Type B pancreatic cell (in vitro differentiated cells): ENCODE measurements at regions not wholly inside any gene's neighbourhood (a gene's known extent, or its start where the extent isn't known, plus 50 kb on each side); places are given as distances from the start of the nearest gene placed in this dataset.
"Not testable (repeated sequence)": the region's sequence is repeated elsewhere in the genome, so short reads cannot be mapped to it uniquely, and the experiment has no call there.

Source experiments
- DNase-seq: peaks from one replicate; pipeline ENCODE4 v3.0.0; 2021; ENCODE audit warnings: mixed read lengths; ENCODE audit not compliant: unreplicated experiment; ENCODE audit errors: extremely low spot score
- H3K27ac Mint-ChIP-seq: 2 replicates; pipeline ENCODE4 v1.8.0; 2021; ENCODE audit warnings: mild to moderate bottlenecking, mixed read lengths
- H3K27me3 Mint-ChIP-seq: 2 replicates; pipeline ENCODE4 v1.8.0; 2021; ENCODE audit warnings: mixed read lengths
- H3K36me3 Mint-ChIP-seq: 2 replicates; pipeline ENCODE4 v1.8.0; 2021; ENCODE audit warnings: mixed read lengths
- H3K4me1 Mint-ChIP-seq: one replicate; pipeline ENCODE4 v1.8.0; 2021; ENCODE audit warnings: mixed read lengths; ENCODE audit not compliant: unreplicated experiment
- H3K4me3 Mint-ChIP-seq: 2 replicates; pipeline ENCODE4 v1.8.0; 2021; ENCODE audit warnings: mild to moderate bottlenecking, mixed read lengths
- H3K9me3 Mint-ChIP-seq: 2 replicates; pipeline ENCODE4 v1.8.0; 2021; ENCODE audit warnings: mixed read lengths
- CTCF ChIP-seq: fragments of 200-600 bp; sonication (generic); conservative IDR thresholded peaks from 2 replicates; pipeline ENCODE4 v1.5.0; 2021; ENCODE audit warnings: antibody characterized with exemption, mild to moderate bottlenecking

GRCh38 chr7:142450695-142451094 is 192.8 kb upstream of the PRSS58 start:
- no peak for TF ChIP-seq CTCF
- H3K9me3 Mint-ChIP-seq = peaks cover 8% of the 10 kb centered on the region
- no peaks in the 10 kb centered on the region for H3K4me1 Mint-ChIP-seq
- H3K4me3 Mint-ChIP-seq = no peak overlapping the region
- no peaks in the 10 kb centered on the region for H3K36me3 Mint-ChIP-seq
- no peak for DNase-seq
- peaks cover 7% of the 10 kb centered on the region for H3K27me3 Mint-ChIP-seq
- no peak overlapping the region for H3K27ac Mint-ChIP-seq

GRCh38 chr7:142450206-142450605 is 192.3 kb upstream of the PRSS58 start:
- Mint-ChIP-seq H3K4me1 (no peaks in the 10 kb centered on the region), H3K27ac (peak overlapping the region; percentile 27), H3K27me3 (peaks cover 7% of the 10 kb centered on the region), H3K36me3 (no peaks in the 10 kb centered on the region), H3K4me3 (no peak overlapping the region), H3K9me3 (peaks cover 8% of the 10 kb centered on the region)
- TF ChIP-seq CTCF = no peak
- no peak for DNase-seq

DNA sequence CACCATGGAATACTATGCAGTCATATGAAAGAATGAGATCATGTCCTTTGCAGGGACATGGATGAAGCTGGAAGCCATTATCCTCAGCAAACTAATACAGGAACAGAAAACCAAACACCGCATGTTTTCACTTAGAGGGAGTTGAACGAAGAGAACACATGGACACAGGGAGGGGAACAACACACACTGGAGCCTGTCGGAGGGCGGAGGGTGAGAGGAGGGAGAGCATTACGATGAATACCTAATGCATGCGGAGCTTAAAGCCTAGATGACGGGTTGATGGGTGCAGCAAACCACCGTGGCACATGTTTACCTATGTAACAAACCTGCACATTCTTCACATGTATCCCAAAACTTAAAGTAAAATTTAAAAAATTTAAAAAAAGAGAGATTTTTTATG is 191.0 kb upstream of the PRSS58 start:
- not testable (repeated sequence) for DNase-seq, H3K4me3 Mint-ChIP-seq, H3K4me1 Mint-ChIP-seq, H3K27me3 Mint-ChIP-seq, H3K36me3 Mint-ChIP-seq, H3K27ac Mint-ChIP-seq, H3K9me3 Mint-ChIP-seq

DNA sequence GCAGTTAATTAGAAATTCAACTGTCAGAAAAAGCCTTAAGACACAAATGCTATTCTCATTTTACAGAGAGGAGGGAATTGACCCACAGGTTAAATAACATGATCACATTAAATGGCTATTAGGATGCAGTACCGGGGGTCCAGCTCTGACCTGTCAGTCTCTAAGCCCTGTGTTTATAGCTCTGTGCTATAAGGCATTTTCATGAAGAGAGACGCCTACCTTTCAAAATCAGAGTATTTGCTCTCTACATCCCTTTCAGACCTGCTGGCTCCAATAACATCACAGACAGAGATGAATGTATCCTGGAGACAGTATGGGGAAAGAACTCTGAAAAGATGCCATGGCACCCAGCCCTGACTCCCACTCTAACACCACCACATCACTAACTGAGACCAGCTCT is 189.9 kb upstream of the PRSS58 start:
- H3K36me3 Mint-ChIP-seq = no peaks in the 10 kb centered on the region
- H3K27ac Mint-ChIP-seq = no peak overlapping the region
- DNase-seq = no peak
- no peak overlapping the region for H3K4me3 Mint-ChIP-seq
- no peak for TF ChIP-seq CTCF
- H3K27me3 Mint-ChIP-seq = peaks cover 7% of the 10 kb centered on the region
- H3K4me1 Mint-ChIP-seq = no peaks in the 10 kb centered on the region
- peaks cover 8% of the 10 kb centered on the region for H3K9me3 Mint-ChIP-seq

DNA sequence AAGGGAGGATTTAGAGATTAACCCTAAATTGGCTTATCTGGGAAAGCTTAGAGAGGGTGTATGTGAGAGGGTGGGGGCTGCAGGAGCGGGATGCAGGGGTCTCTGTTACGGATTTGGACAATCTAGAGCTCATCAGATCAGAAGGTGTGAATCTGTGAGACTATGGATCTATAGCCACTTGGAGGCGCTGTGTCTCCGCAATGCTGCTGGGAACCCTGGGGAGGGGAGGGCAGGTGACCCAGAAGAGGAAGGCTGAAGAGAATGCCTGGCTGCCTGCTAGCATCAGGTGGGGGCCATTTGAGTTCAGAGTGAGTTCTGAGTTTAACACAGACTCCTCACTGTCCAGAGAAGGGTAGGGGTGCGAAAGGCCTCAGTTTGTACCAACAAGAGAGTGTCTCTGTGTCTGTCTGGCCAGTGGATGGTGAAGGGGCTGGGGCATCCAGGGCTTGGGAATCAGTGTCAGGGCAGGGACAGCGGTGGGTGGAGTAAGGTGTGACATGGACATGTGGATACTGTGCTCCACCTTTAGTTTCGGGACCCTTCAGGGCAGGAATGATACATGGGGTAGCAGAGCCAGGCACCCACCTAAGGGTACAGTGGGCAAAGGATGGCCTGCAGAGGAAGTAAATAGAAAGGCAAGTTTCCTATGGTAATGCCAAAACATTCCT is 187.3 kb upstream of the PRSS58 start:
- peaks cover 5% of the 10 kb centered on the region for H3K27me3 Mint-ChIP-seq
- H3K36me3 Mint-ChIP-seq = no peaks in the 10 kb centered on the region
- peak; percentile 24 for TF ChIP-seq CTCF
- no peak for DNase-seq
- H3K4me3 Mint-ChIP-seq = no peak overlapping the region
- H3K27ac Mint-ChIP-seq = no peak overlapping the region
- H3K4me1 Mint-ChIP-seq = peaks cover 5% of the 10 kb centered on the region
- H3K9me3 Mint-ChIP-seq = peaks cover 5% of the 10 kb centered on the region

GRCh38 chr7:142443216-142444010 is 185.6 kb upstream of the PRSS58 start:
- no peak for DNase-seq
- H3K9me3 Mint-ChIP-seq = no peaks in the 10 kb centered on the region
- H3K27ac Mint-ChIP-seq = no peak overlapping the region
- H3K36me3 Mint-ChIP-seq = no peaks in the 10 kb centered on the region
- H3K27me3 Mint-ChIP-seq = no peaks in the 10 kb centered on the region
- H3K4me1 Mint-ChIP-seq = peaks cover 5% of the 10 kb centered on the region
- no peak overlapping the region for H3K4me3 Mint-ChIP-seq
- TF ChIP-seq CTCF = no peak
